Mesenteric fat pad (tissue), 1 donor: ENCODE measurements at regions not wholly inside any gene's neighbourhood (a gene's known extent, or its start where the extent isn't known, plus 50 kb on each side); places are given as distances from the start of the nearest gene placed in this dataset.
"Not testable (repeated sequence)": the region's sequence is repeated elsewhere in the genome, so short reads cannot be mapped to it uniquely, and the experiment has no call there.

Experiments used
- DNase-seq: peaks from one replicate; pipeline ENCODE4 v3.0.0-alpha.2; 2020; ENCODE audit warnings: low spot score
- donor health status: DM: yes; HTN: yes; CAD: no.

DNA sequence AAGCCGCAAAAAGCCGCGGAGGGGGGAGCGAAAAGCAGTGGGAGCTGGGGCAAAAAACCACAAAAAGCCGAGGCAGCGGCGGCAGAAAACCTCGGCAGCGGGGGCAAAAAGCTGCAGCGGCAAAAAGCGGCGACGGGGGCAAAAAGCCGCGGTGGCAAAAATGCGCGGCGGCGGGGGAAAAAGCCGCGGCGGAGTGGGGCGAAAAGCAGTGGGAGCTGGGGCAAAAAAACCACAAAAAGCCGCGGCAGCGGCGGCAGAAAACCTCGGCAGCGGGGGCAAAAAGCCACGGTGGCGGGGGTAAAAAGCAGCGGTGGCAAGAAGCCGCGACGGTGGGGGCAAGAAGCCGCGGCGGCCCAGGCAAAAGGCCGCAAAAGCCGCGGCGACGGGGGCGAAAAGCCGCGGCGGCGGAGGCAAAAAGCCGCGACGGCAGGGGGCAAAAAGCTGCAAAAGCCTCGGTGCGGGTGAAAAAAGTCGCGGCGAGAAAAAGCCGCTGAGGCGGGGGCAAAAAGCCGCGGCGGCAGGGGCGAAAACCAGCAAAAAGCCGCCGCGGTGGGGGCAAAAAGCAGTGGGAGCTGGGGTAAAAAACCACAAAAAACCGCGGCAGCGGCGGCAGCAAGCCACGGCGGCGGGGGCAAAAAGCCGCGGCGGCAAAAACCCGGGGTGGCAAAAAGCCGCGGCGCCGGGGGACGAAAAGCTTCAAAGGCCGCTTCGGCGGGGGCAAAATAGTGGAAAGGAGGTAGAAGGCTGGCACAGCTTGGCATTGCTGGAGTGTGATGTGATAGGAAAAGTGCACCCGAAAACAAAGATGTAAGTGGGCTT, 135.9 kb downstream of the ZNF92 start:
- peak; percentile 88 for DNase-seq

DNA sequence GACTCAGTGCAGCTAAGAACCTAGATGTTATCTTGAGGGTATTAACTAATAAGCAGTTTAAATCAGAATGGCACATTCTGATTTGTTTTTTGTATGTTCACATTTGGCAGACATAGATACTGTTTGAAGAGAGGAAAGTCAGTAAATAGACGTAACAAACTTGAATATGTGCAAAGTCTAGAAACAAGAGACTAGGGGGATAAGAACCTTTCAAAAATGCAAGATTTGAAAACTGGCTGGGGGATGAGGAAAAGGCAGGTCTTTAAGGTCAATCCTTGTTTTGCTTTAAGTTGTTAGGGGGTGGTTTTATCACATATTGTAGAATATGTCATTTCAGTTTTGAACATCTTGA, 136.5 kb downstream of the ZNF92 start:
- not testable (repeated sequence) for DNase-seq

DNA sequence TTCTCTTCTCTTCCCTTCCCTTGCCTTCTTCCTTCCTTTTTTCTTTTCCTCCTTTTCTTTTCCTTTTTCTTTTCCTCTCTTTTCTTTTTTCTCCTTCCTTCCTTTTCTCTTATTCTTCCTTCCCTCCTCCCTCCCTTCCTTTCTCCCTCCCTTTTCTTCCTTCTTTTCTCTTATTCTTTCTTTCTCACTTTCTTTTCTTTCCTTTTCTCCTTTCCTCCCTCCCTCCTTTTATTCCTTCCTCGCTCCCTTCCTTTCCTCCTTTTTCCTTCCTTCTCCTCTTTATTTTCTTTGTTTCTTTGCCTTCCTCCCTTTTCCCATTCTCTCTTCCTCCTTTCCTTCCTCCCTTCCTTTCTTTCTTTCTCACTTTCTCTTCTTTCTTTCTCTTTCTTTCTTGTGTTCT, 146.1 kb downstream of the ZNF92 start:
- not testable (repeated sequence) for DNase-seq

DNA sequence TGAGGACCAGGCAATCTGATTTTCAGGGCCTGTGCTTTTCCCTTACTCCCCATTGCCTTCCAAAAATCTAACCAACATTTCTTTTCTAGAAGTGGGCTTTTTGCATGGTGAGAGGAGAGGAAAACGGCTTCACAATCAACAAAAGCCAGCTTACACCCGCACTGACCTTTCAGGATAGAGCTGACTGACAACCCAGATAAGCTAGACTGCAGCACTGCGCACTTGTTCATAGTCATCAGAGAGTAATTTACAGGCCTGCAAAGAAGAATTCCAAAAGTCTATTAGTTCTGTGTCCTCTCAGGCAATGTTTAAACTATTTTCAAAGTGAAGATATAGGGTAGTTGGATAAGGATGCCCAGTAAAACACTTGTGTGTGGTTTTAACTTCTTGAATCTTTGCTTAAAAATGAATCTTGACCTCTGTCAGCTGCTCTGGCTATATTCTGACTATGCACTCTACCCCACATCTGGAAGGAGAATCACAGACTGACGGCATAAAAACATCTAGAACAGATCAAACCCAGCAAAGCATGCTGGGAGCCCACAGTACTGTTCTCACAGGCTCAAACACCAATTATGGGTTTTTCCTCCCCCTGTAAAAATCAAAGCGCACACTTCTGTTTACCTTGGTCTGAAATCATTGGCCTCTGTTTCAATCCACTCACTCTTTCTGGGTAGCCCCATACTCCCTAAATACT, 172.0 kb downstream of the ZNF92 start:
- DNase-seq: not testable (repeated sequence)

DNA sequence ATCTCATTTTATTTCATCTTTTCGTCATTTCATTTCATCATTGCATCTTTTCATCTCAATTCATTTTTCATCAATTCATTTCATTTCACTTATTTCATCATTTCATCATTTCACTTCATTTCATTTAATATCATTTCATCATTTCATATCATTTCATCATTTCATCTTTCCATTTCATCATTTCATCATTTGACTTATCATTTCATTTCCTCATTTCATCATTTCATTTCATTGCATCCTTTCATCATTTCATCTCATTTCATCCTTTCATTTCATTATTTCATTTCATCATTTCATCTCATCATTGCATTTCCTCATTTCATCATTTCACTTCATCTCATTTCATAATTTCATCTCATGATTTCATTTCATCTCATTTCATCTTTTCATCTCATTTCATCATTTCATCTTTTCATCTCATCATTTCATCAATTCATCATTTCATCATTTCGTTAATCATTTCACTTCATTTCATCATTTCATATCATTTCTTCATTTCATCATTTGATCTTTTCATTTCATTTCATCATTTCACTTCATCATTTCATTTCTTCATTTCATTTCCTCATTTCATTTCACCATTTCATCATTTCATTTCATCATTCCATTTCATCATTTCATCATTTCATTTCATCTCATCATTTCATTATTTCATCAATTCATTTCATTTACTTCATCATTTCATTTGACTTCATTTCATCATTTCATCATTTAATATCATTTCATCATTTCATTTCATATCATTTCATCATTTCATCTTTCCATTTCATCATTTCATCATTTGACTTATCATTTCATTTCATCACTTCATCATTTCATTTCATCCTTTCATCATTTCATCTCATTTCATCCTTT, 176.2 kb downstream of the ZNF92 start:
- DNase-seq: not testable (repeated sequence)

DNA sequence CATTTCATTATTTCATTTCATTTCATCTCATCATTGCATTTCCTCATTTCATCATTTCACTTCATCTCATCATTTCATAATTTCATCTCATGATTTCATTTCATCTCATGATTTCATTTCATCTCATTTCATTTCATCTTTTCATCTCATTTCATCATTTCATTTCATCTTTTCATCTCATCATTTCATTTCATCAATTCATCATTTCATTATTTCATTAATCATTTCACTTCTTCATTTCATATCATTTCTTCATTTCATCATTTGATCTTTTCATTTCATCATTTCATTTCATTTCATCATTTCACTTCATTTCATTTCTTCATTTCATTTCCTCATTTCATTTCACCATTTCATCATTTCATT, 176.8 kb downstream of the ZNF92 start:
- DNase-seq: not testable (repeated sequence)

DNA sequence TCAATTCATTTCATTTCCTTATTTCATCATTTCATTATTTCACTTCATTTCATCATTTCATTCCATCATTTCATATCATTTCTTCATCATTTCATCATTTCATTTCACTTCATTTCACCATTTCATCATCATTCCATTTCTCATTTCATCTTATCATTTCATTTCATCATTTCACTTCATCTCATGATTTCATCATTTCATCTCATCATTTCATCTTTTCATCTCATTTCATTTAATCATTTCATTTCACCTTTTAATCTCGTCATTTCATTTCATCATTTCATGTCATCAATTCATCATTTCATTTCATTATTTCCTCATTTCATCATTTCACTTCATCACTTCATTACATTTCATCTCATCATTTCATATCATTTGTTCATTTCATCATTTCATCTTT, 177.4 kb downstream of the ZNF92 start:
- not testable (repeated sequence) for DNase-seq

DNA sequence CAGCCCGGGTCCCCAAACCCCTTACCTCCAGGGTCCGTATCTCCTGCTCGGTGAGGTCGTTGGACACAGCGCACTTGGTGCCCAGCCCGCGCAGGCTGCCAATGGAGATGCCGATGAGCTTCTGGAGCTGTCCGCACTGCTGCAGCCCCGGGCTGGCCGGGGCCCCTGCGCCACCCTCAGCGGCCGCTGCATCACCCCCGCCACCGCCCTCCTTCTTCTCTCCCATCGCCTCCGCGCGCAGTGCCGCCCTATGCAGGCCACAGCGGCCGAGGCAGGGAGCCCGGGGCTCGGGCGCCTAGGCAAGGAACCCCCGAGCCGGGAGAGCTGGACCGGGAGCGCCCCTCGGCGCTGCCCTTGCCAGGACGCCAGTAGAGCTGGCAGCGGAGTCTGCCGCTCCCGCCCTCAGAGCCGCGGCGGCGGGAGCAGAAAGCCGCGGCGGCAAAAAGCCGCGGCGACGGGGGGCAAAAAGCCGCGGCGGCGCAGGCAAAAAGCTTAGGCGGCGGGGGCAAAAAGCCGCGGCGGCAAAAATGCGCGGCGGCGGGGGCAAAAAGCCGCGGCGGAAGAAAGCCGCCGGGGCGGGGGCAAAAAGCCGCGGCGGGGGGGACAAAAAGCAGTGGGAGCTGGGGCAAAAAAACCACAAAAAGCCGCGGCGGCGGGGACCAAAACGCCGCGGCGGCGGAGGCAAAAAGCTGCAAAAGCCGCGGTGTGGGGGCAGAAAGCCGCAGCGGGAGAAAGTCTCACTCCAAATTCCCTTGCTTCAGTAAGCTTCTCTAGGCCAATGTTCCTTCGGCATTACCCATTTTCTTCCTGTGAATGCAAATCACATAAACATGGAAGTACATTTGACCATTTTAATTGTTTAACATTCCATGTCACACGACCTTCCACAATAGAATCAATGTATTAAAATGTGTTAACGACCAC, 181.2 kb downstream of the ZNF92 start:
- not testable (repeated sequence) for DNase-seq

DNA sequence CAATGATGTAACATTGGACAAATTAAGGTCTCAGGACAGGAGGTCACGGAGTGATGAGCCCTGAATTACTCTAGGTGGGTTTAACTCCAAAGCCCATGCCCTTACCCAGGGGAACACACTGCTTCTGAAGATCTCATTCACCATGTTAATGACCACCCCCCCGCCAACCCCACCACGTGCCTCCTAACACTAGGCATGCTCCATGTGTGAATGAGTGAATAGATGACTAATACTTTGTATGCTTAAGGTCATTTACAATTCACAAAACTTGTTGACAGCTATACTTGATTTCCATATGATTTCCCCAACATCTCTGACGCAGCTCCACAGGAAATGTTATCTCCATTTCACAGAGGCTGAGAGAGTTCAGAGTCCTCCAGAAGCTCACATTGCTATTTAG, 184.9 kb downstream of the ZNF92 start:
- DNase-seq: peak; percentile 90

DNA sequence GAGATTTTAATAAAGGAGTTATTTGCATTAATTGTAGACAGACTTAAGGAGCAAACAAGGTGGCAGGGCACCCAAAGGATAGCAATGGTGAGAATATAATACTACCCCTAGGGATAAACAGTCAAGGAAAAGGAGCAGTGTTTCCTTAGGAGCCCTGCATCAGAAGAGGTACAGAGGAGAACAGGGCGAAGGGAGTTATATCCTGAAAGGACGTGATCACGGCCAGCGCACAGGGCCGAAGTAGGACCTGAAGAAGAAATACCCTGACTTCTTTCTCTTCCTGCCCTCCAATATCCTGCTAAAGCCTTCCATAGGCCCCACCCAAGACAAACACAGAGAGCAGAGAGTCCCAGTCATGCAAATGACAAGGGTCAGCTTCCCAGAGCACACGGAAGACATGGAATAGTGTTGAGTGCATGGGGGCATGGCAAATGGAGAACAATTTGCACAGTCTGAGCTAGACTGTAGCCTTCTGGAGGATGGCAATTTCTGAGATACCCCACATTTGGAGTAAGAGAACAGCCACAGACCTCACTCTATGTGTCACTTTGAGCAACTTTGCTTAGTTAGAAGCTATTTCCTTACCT, 188.2 kb downstream of the ZNF92 start:
- peak; percentile 53 for DNase-seq

DNA sequence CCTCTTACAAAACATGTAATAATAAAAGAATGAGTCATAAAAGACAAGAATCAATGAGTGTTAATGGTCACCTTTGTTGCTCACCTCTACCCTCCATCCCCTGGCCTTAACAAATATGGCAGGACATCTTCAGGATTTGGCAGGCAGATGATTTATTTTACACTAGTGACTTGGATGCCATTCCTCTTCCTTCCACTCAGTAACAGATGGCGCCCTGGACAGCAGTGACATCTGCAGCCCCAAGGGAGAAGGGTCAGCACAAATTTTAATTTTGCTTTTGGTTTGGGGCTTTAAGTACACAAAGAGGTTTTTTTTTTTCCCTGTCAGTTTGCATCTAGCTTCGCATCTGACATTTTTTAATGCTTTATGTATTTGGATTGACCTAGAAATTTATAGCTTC, 188.9 kb downstream of the ZNF92 start:
- not testable (repeated sequence) for DNase-seq

DNA sequence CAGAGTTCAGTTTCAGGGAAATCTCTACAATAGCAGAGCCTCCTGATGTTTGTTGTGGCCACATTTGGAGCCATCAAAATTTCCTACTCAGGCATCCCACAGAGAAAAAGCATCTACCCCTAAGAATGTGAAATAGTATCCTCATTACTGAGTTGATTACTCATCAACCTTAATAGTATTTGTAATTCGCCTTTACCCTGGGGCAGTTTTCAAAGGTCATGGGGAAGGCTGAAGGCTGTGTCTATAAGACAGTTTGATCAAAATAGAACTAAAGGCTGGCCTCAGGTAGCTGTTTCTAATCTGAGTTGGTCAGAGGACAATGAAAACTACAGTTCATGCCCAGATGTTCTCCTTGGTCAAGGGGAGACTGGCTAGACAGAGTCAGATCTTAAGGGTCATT, 189.7 kb downstream of the ZNF92 start:
- DNase-seq: not testable (repeated sequence)

DNA sequence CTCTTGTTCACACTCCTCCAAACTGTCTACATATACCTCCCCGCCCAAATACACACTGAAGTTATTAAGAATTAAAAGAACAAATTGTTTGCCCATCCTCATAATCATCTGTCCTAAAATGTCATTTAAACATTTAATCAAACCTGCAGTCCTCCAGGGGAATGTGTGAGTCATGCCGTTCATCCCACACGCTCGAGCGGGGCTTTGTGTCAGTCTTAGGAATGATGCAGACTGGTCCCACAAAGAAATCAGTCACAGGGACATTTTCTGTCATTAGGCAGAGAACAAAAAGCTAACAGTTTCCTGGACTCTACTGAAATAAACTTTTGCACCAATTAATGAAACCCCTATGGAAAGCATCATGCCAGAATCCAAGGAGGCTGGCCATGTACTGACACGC, 194.6 kb downstream of the ZNF92 start:
- DNase-seq: not testable (repeated sequence)

DNA sequence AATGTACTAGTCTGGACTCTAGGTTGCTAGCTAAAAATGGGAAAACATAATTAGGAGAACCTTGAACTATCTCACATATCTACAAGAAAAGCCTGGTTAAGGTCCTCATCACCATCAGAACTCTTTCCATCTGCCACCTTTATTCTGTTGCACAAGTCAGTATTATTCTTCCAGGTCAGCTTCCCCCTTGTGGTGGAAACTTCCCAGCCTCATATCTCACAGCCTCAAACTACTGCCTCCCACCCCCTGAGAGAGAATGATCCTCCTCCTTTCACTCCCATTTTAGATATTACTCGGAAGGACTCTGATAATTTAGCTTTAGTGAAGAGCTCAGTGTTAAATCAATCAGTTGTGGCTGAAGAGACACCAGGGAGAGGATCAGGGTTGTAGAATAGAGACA, 197.3 kb downstream of the ZNF92 start:
- not testable (repeated sequence) for DNase-seq

DNA sequence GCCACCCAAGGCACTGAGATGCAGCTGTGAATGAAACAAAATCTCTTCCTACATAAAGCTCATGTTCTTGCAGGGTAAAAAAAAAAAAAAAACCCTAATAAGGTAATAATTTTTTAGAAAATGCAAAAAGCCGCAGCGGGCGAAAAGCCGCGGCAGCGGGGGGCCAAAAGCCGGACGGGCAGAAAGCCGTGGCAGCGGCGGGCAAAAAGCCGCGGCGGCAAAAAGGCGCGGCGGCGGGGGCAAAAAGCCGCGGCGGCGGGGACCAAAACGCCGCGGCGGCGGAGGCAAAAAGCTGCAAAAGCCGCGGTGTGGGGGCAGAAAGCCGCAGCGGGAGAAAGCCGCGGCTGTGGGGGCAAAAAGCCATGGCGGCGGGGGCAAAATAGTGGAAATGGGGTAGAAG, 198.9 kb downstream of the ZNF92 start:
- DNase-seq: not testable (repeated sequence)

DNA sequence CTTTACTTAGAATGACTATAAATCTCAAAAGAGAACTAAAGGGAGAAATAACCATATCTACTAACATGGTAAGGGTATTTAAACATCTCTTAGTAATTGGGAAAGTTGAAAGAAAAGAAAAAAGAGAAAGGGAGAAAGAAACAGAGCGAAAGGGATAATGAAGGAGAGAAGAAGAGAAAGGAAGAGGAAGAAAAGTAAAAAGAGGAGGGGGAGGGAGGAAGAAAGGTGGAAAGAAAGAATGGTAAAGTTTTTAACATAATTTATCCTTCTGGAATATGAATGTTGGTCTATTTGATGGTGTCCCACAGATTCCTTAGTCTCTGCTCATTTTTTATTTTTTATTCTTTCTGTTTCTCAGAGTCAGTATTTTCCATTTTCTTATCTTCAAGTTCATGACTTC, 202.7 kb downstream of the ZNF92 start:
- DNase-seq: not testable (repeated sequence)

DNA sequence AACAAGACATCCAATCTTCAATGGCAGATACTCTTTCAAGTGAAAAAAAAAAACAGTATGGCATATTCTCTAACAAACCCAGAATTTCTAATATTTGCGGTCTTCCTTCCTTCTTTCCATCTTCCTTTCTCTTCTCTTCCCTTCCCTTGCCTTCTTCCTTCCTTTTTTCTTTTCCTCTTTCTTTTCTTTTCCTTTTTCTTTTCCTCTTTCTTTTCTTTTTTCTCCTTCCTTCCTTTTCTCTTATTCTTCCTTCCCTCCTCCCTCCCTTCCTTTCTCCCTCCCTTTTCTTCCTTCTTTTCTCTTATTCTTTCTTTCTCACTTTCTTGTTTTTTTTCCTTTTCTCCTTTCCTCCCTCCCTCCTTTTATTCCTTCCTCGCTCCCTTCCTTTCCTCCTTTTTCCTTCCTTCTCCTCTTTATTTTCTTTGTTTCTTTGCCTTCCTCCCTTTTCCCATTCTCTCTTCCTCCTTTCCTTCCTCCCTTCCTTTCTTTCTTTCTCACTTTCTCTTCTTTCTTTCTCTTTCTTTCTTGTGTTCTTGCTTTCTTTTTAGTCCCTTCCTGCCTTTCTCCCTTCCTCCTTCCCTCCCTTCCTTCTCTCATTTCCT, 209.0 kb downstream of the ZNF92 start:
- DNase-seq: not testable (repeated sequence)

DNA sequence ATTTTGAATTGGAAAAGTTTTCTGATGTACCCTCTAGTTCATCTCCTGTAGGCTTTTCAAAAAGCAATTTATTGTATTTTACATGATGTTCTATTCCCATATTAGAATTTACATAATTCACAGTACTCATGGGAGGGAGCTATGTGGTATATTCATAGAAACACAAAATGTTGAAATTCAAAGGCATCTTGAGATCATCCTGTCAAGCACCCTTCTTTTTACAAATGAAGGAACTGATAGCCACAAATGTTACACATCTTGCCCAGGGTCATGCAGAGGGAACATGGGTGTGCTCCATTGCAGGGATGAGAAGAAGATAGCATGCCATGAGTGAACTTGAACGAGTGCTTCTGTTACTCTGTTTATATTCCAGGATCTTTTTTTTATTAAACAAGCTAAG, 228.8 kb downstream of the ZNF92 start:
- DNase-seq: not testable (repeated sequence)

DNA sequence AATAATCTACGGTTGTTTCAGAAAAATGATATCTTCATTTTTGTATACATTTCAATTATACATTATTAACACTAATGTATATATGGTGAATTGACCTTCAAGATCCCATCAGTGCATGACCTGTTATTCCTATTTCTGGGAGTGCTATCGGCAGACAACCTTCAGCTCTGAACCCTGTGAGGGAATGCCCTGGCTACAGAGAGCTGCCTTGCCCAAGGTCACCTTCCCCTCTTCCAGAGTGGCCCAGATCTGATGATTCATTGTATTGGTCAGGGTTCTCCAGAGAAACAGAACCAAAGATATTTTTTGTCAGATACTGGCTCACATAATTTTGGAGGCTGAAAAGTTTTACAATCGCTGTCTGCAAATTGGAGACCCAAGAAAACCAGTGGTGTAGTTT, 235.5 kb downstream of the ZNF92 start:
- DNase-seq: no peak
